ENCODE measurements at regions not wholly inside any gene's neighbourhood (a gene's known extent, or its start where the extent isn't known, plus 50 kb on each side); places are given as distances from the start of the nearest gene placed in this dataset.

DNA sequence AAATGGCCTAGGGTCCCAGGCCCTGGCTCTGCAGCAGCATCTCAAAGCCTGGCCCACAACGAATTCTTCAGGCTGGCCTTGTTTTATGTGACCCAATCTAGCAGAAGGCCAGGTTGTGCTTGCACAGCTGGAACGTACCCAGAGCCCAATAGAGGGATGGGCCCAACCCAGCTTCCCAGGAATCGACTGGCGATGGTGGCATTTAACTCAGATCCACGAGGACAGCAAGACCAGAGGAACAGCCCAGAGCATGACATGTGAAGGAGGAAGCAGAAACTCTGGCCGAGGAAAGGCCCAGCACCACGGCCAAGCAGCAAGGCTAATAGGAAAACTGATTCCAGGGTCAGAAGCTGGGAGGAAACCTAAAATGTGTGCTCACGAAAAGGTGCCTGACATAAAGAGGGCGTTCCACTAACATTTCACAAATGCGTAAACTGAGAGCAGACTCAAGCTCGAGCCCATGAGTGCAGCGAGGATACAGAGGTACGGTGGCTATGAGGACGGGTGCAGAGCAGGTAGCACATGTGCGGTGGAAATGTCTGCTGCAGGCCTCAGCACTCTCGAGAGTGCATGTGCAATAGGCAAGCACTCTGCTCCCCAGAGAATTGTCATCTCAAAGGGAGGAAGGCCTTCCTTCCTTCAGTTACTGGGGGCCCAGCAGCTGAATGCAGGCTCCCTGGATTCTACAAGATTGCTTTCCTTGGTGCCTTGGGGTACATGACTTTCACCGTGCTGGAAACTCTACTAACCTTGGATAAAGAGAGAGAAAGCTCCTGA, 156.9 kb upstream of the GLI2 start:
- peaks cover 64% of the 10 kb centered on the region for H3K27me3 Mint-ChIP-seq
- no peak overlapping the region for H3K27ac Mint-ChIP-seq
- no peak for DNase-seq
- H3K4me3 ChIP-seq (ENCODE audit: low read length) = no peak overlapping the region
- H3K4me1 Mint-ChIP-seq (ENCODE audit: low read depth) = no peaks in the 10 kb centered on the region
- H3K4me3 Mint-ChIP-seq = no peak overlapping the region
- CTCF ChIA-PET = no interaction called here
- no peaks in the 10 kb centered on the region for H3K36me3 Mint-ChIP-seq (ENCODE audit: low read depth)
- peaks cover 0 to 4% of the 10 kb centered on the region in 2 experiments for H3K27me3 ChIP-seq (ENCODE audit: control insufficient read depth in 1 of 2, insufficient read depth in 2 of 2, low read length in 2 of 2)
- no peaks in the 10 kb centered on the region for H3K4me1 ChIP-seq (ENCODE audit: insufficient read depth, low read length)
- TF ChIP-seq, protein P1, sequence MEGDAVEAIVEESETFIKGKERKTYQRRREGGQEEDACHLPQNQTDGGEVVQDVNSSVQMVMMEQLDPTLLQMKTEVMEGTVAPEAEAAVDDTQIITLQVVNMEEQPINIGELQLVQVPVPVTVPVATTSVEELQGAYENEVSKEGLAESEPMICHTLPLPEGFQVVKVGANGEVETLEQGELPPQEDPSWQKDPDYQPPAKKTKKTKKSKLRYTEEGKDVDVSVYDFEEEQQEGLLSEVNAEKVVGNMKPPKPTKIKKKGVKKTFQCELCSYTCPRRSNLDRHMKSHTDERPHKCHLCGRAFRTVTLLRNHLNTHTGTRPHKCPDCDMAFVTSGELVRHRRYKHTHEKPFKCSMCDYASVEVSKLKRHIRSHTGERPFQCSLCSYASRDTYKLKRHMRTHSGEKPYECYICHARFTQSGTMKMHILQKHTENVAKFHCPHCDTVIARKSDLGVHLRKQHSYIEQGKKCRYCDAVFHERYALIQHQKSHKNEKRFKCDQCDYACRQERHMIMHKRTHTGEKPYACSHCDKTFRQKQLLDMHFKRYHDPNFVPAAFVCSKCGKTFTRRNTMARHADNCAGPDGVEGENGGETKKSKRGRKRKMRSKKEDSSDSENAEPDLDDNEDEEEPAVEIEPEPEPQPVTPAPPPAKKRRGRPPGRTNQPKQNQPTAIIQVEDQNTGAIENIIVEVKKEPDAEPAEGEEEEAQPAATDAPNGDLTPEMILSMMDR (IDR thresholded peaks at IDR 0.05) = no peak
- peaks cover 0 to 4% of the 10 kb centered on the region in 2 experiments for H3K9me3 ChIP-seq (ENCODE audit: control insufficient read depth in 1 of 2, insufficient read depth in 1 of 2, low read length in 2 of 2)
- no peaks in the 10 kb centered on the region for H3K9me3 Mint-ChIP-seq
- POLR2A ChIA-PET = no interaction called here
- ATAC-seq (ENCODE audit: poor library complexity) = no peak
- H3K36me3 ChIP-seq (ENCODE audit: insufficient read depth, low read length) = no peaks in the 10 kb centered on the region
- no peak overlapping the region for H3K27ac ChIP-seq (ENCODE audit: low read depth in 1 of 2, low read length in 2 of 2)
- intact Hi-C loops (cut with DNase I, micrococcal nuclease) = no loop called here

DNA sequence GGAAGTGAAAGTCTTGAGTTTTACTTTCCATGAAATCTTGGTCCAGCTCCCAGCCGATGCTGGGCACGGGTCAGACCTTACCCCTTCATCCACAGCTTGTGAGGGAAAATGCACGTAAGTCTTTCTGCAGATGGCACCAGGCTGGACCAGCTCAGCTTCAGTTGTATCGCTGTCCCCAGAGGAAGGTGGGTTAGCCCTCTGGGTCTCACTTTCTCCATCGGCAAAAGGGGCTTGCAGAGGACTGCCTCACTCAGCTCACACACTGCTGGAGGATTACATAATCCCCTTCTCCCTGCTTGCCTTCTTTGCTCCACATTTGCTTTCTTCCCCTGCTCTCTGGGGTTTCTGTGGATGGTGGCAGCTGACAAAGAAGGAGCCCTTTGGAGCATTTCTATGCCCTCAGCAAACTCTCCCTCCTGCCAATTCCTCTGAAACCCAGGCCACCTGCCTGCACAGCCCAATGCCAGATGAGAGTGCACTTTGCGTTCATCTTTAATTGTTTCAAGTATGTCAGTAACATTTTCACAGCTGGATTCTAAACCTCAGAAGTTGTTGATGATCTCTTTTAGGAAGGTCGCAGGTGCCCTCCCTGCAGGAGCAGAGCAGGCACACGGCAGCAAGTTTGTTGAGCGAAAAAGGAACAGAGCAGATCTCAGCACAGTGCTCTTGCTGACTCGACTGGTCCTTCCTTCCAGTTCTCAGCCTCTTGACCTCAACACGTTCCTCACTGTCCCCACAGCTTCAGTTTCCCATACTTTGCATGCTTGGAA, 155.6 kb upstream of the GLI2 start:
- Histone ChIP-seq H3K27ac (ENCODE audit: low read depth in 1 of 2, low read length in 2 of 2) (no peak overlapping the region), H3K4me3 (ENCODE audit: low read length) (no peak overlapping the region), H3K4me1 (ENCODE audit: insufficient read depth, low read length) (no peaks in the 10 kb centered on the region), H3K9me3 (ENCODE audit: control insufficient read depth in 1 of 2, insufficient read depth in 1 of 2, low read length in 2 of 2) (peaks cover 0 to 11% of the 10 kb centered on the region in 2 experiments), H3K36me3 (ENCODE audit: insufficient read depth, low read length) (no peaks in the 10 kb centered on the region), H3K27me3 (ENCODE audit: control insufficient read depth in 1 of 2, insufficient read depth in 2 of 2, low read length in 2 of 2) (peaks cover 4 to 6% of the 10 kb centered on the region in 2 experiments)
- TF ChIP-seq, protein P1 (IDR thresholded peaks at IDR 0.05) = no peak
- Mint-ChIP-seq H3K4me3 (no peak overlapping the region), H3K27me3 (peaks cover 68% of the 10 kb centered on the region), H3K9me3 (no peaks in the 10 kb centered on the region), H3K27ac (no peak overlapping the region), H3K36me3 (ENCODE audit: low read depth) (no peaks in the 10 kb centered on the region), H3K4me1 (ENCODE audit: low read depth) (no peaks in the 10 kb centered on the region)
- intact Hi-C loops (cut with DNase I, micrococcal nuclease) = no loop called here
- ChIA-PET CTCF (no interaction called here), POLR2A (no interaction called here)
- no peak for ATAC-seq (ENCODE audit: poor library complexity)
- DNase-seq = no peak

DNA sequence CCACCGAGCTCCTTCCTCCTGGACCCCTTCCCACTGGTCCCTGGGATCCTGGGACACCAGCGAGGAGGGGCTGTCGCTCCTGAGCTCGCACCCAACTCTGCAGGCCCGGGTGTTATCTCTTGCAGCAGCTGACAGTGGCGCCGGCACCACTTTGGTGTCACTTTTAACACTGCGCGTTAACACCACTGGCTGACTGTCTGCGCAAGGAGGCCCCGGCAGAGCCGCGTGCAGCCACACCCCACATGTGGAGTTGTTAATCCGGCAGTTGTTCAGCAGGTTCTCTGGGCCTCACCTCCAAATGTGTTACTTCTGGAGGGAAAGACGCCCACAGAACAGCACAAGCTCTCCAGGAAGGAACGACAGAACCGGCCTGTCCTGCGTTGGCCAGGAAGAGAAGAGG, 155.0 kb upstream of the GLI2 start:
- peaks cover 4 to 6% of the 10 kb centered on the region in 2 experiments for H3K27me3 ChIP-seq (ENCODE audit: control insufficient read depth in 1 of 2, insufficient read depth in 2 of 2, low read length in 2 of 2)
- H3K36me3 ChIP-seq (ENCODE audit: insufficient read depth, low read length) = no peaks in the 10 kb centered on the region
- DNase-seq (no peak), ATAC-seq (ENCODE audit: poor library complexity) (no peak)
- TF ChIP-seq, protein P1 (IDR thresholded peaks at IDR 0.05) = no peak
- ChIA-PET CTCF (no interaction called here), POLR2A (no interaction called here)
- no peaks in the 10 kb centered on the region for H3K36me3 Mint-ChIP-seq (ENCODE audit: low read depth)
- H3K27ac ChIP-seq (ENCODE audit: low read depth in 1 of 2, low read length in 2 of 2) = no peak overlapping the region
- peaks cover 0 to 14% of the 10 kb centered on the region in 2 experiments for H3K9me3 ChIP-seq (ENCODE audit: control insufficient read depth in 1 of 2, insufficient read depth in 1 of 2, low read length in 2 of 2)
- H3K27me3 Mint-ChIP-seq = peaks cover 69% of the 10 kb centered on the region
- intact Hi-C loops (cut with DNase I, micrococcal nuclease) = no loop called here
- no peaks in the 10 kb centered on the region for H3K4me1 ChIP-seq (ENCODE audit: insufficient read depth, low read length)
- H3K27ac Mint-ChIP-seq = no peak overlapping the region
- H3K9me3 Mint-ChIP-seq = no peaks in the 10 kb centered on the region
- H3K4me3 Mint-ChIP-seq = no peak overlapping the region
- H3K4me3 ChIP-seq (ENCODE audit: low read length) = no peak overlapping the region
- H3K4me1 Mint-ChIP-seq (ENCODE audit: low read depth) = no peaks in the 10 kb centered on the region
